ENCODE measurements at regions not wholly inside any gene's neighbourhood (a gene's known extent, or its start where the extent isn't known, plus 50 kb on each side); places are given as distances from the start of the nearest gene placed in this dataset.

GRCh38 chr9:88766778-88767503 lies 224.3 kb upstream of the S1PR3 start:
- Histone ChIP-seq H4K20me1 (ENCODE audit: control insufficient read depth, insufficient read depth) (no peaks in the 10 kb centered on the region), H3K9ac (ENCODE audit: control insufficient read depth, insufficient read depth, low read length) (no peak overlapping the region), H3K36me3 (ENCODE audit: control insufficient read depth in 2 of 2, insufficient read depth in 2 of 2, low read length in 1 of 2) (no peaks in the 10 kb centered on the region), H3K4me3 (no peak overlapping the region), H2AFZ (ENCODE audit: control insufficient read depth, low read depth, low read length) (no peak overlapping the region), H3K79me2 (ENCODE audit: control insufficient read depth, insufficient read depth, low read length) (no peaks in the 10 kb centered on the region), H3K27me3 (replicated peaks in 1 of 2; ENCODE audit: control insufficient read depth in 2 of 2, insufficient read depth in 2 of 2, low read length in 1 of 2) (no peaks in the 10 kb centered on the region), H3K9me3 (replicated peaks; ENCODE audit: control insufficient read depth, insufficient read depth, low read length) (no peaks in the 10 kb centered on the region), H3K27ac (ENCODE audit: control insufficient read depth, insufficient read depth) (no peak overlapping the region), H3K4me1 (ENCODE audit: control insufficient read depth, insufficient read depth, low read length) (no peaks in the 10 kb centered on the region), H3K4me2 (ENCODE audit: control insufficient read depth, insufficient read depth) (no peak overlapping the region)
- ChIA-PET CTCF (no interaction called here), RAD21 (ENCODE audit: unreplicated experiment) (no interaction called here), POLR2A (interaction anchor here (0.6 kb wide), 1 partner anchor 453 kb away, joined by 3 read pairs; no protein-coding TSS in a partner anchor), SMC1A (ENCODE audit: uncharacterized antibody, unreplicated experiment) (no interaction called here)
- in situ Hi-C loops (cut with MboI) = no loop called here
- intact Hi-C loops (cut with micrococcal nuclease; ENCODE audit: unreplicated experiment) = no loop called here
- DNase-seq (ENCODE audit: low read depth, low spot score) (no peak), FAIRE-seq (no peak), ATAC-seq (no peak)
- WGBS (ENCODE audit: insufficient coverage, insufficient replicate concordance, low lambda C conversion rate, missing lambda C conversion rate) = 3% methylated on average over 4 of the region's 4 CpGs
- no TSS peak for BruUV-seq (replicated peaks)
- TF ChIP-seq SREBF2 (IDR thresholded peaks at IDR 0.05; ENCODE audit: low read length) (no peak), SP1 (IDR thresholded peaks at IDR 0.05; ENCODE audit: low read depth, low read length) (no peak), BRCA1 (IDR thresholded peaks at IDR 0.05; ENCODE audit: low read depth, low read length) (no peak), ZBTB40 (IDR thresholded peaks at IDR 0.05; ENCODE audit: borderline replicate concordance) (no peak), ATF3 (IDR thresholded peaks at IDR 0.05; ENCODE audit: borderline replicate concordance, extremely low read depth, low read depth, low read length) (no peak), RFX5 (IDR thresholded peaks at IDR 0.05; ENCODE audit: low read depth, low read length) (no peak), PML (IDR thresholded peaks at IDR 0.05; ENCODE audit: low read length) (no peak), SKIL (IDR thresholded peaks at IDR 0.05; ENCODE audit: low read depth, poor library complexity, severe bottlenecking) (no peak), NKRF (conservative IDR thresholded peaks at IDR 0.05) (no peak), TCF3 (IDR thresholded peaks at IDR 0.05; ENCODE audit: borderline replicate concordance, insufficient read depth, low read depth, low read length) (no peak), PAX5 (IDR thresholded peaks at IDR 0.05; ENCODE audit: borderline replicate concordance, low read depth, low read length) (no peak), MEF2A (IDR thresholded peaks at IDR 0.05; ENCODE audit: insufficient read depth, low read depth, low read length) (no peak), NR2C1 (IDR thresholded peaks at IDR 0.05) (no peak), MYC (IDR thresholded peaks at IDR 0.05; ENCODE audit: insufficient read depth, insufficient read length, insufficient replicate concordance, low read length, severe bottlenecking) (no peak), POLR2AphosphoS2 (IDR thresholded peaks at IDR 0.05; ENCODE audit: low read depth, low read length) (no peak), ZSCAN29 (IDR thresholded peaks at IDR 0.05) (no peak)
